Fibroblast of lung (primary cell): ENCODE measurements at regions not wholly inside any gene's neighbourhood (a gene's known extent, or its start where the extent isn't known, plus 50 kb on each side); places are given as distances from the start of the nearest gene placed in this dataset.

Experiments
- DNase-seq, 2 donors: peaks; one replicate each; pipeline versions ENCODE4 v3.0.0 to v3.0.0-alpha.2; 2010; ENCODE audit warnings: low read depth in 2 of 2
- H2AFZ ChIP-seq: 2 replicates; pipeline ENCODE4 v1.5.1; 2012; ENCODE audit warnings: low read length, control low read depth, inconsistent platforms
- H3K27ac ChIP-seq: 2 replicates; pipeline ENCODE4 v1.5.1; 2011; ENCODE audit warnings: low read length, control low read depth; ENCODE audit not compliant: insufficient read depth
- H3K27me3 ChIP-seq: 2 replicates; pipeline ENCODE4 v1.5.1; 2011; ENCODE audit warnings: mild to moderate bottlenecking, low read length; ENCODE audit not compliant: control insufficient read depth, insufficient read depth
- H3K36me3 ChIP-seq: 2 replicates; pipeline ENCODE4 v1.5.1; 2011; ENCODE audit warnings: low read length; ENCODE audit not compliant: control insufficient read depth, insufficient read depth
- H3K4me1 ChIP-seq: 2 replicates; pipeline ENCODE4 v1.5.1; 2011; ENCODE audit warnings: low read length; ENCODE audit not compliant: control insufficient read depth, insufficient read depth; ENCODE audit errors: extremely low read depth
- H3K4me2 ChIP-seq: 2 replicates; pipeline ENCODE4 v1.5.1; 2011; ENCODE audit warnings: low read length, control low read depth; ENCODE audit not compliant: insufficient read depth; ENCODE audit errors: extremely low read depth
- H3K4me3 ChIP-seq, 4 experiments: fragments of 200-600 bp in 1 of 4; sonication (generic) in 1 of 4; replicated peaks in 1 of 4; 2 replicates each; pipeline ENCODE4 v1.5.1; 2011 to 2016; ENCODE audit warnings: low read length in 4 of 4, low read depth in 3 of 4, mild to moderate bottlenecking in 3 of 4, control low read depth in 2 of 4, inconsistent platforms in 1 of 4, mixed read lengths in 1 of 4; ENCODE audit not compliant: insufficient read depth in 1 of 4; ENCODE audit errors: control extremely low read depth in 1 of 4
- H3K79me2 ChIP-seq: 2 replicates; pipeline ENCODE4 v1.5.1; 2012; ENCODE audit warnings: mild to moderate bottlenecking, low read length, inconsistent platforms; ENCODE audit not compliant: control insufficient read depth, insufficient read depth
- H3K9ac ChIP-seq: 2 replicates; pipeline ENCODE4 v1.5.1; 2011; ENCODE audit warnings: mild to moderate bottlenecking, low read length, control low read depth; ENCODE audit not compliant: insufficient read depth
- H3K9me3 ChIP-seq: 2 replicates; pipeline ENCODE4 v1.5.1; 2012; ENCODE audit warnings: low read depth, low read length; ENCODE audit not compliant: control insufficient read depth, insufficient read depth
- H4K20me1 ChIP-seq: 2 replicates; pipeline ENCODE4 v1.5.1; 2011; ENCODE audit warnings: low read length; ENCODE audit not compliant: control insufficient read depth, insufficient read depth; ENCODE audit errors: extremely low read depth
- CTCF ChIP-seq, 2 donors: IDR thresholded peaks in 1 of 2; conservative IDR thresholded peaks in 1 of 2; 1 replicate in 1 of 2; 2 replicates in 1 of 2; pipeline ENCODE4 v1.5.1; 2011 to 2012; ENCODE audit warnings: low read length in 2 of 2, control low read depth in 1 of 2, inconsistent platforms in 1 of 2, low read depth in 1 of 2, mild to moderate bottlenecking in 1 of 2
- EZH2 ChIP-seq: IDR thresholded peaks from 2 replicates; pipeline ENCODE4 v1.5.1; 2012; ENCODE audit warnings: low read length, control low read depth, mild to moderate bottlenecking; ENCODE audit errors: missing control alignments

- no peak overlapping the region for H3K4me2 ChIP-seq
- no peak for DNase-seq
- H2AFZ ChIP-seq: no peak overlapping the region
- H3K27ac ChIP-seq: no peak overlapping the region
- no peaks in the 10 kb centered on the region for H3K9me3 ChIP-seq
- no peak overlapping the region for H3K9ac ChIP-seq
- H3K4me1 ChIP-seq: no peaks in the 10 kb centered on the region
- no peaks in the 10 kb centered on the region for H3K79me2 ChIP-seq
- no peak overlapping the region for H3K4me3 ChIP-seq
- TF ChIP-seq CTCF (conservative IDR thresholded peaks at IDR 0.05 in 1 of 2, IDR thresholded peaks at IDR 0.05 in 1 of 2; ENCODE audit: low read depth in 1 of 2, low read length in 2 of 2): no peak
- TF ChIP-seq EZH2: no peak
- no peaks in the 10 kb centered on the region for H3K36me3 ChIP-seq
- no peaks in the 10 kb centered on the region for H3K27me3 ChIP-seq
- no peaks in the 10 kb centered on the region for H4K20me1 ChIP-seq
Measured at GRCh38 chr11:56883371-56883987, 105.2 kb upstream of the OR5AK2 start.

- no peak overlapping the region for H2AFZ ChIP-seq
- DNase-seq: peak in 1 of 2 donors; percentile 45
- no peaks in the 10 kb centered on the region for H3K36me3 ChIP-seq
- H3K9me3 ChIP-seq: no peaks in the 10 kb centered on the region
- no peaks in the 10 kb centered on the region for H3K27me3 ChIP-seq
- H3K4me2 ChIP-seq: no peak overlapping the region
- H3K4me3 ChIP-seq: no peak overlapping the region
- TF ChIP-seq CTCF (conservative IDR thresholded peaks at IDR 0.05 in 1 of 2, IDR thresholded peaks at IDR 0.05 in 1 of 2; ENCODE audit: low read depth in 1 of 2, low read length in 2 of 2) (no peak), EZH2 (no peak)
- no peaks in the 10 kb centered on the region for H3K4me1 ChIP-seq
- H3K79me2 ChIP-seq: no peaks in the 10 kb centered on the region
- H4K20me1 ChIP-seq: no peaks in the 10 kb centered on the region
- no peak overlapping the region for H3K27ac ChIP-seq
- H3K9ac ChIP-seq: no peak overlapping the region
Measured at GRCh38 chr11:56876621-56877275, 112.0 kb upstream of the OR5AK2 start.

- no peaks in the 10 kb centered on the region for H4K20me1 ChIP-seq
- H3K9ac ChIP-seq: no peak overlapping the region
- no peak for TF ChIP-seq EZH2
- TF ChIP-seq CTCF (conservative IDR thresholded peaks at IDR 0.05 in 1 of 2, IDR thresholded peaks at IDR 0.05 in 1 of 2; ENCODE audit: low read depth in 1 of 2, low read length in 2 of 2): no peak
- H3K27me3 ChIP-seq: no peaks in the 10 kb centered on the region
- no peak overlapping the region for H3K27ac ChIP-seq
- H3K79me2 ChIP-seq: no peaks in the 10 kb centered on the region
- H3K4me1 ChIP-seq: no peaks in the 10 kb centered on the region
- no peak for DNase-seq
- no peaks in the 10 kb centered on the region for H3K36me3 ChIP-seq
- H3K4me3 ChIP-seq: no peak overlapping the region
- H2AFZ ChIP-seq: no peak overlapping the region
- H3K4me2 ChIP-seq: no peak overlapping the region
- H3K9me3 ChIP-seq: no peaks in the 10 kb centered on the region
Measured at GRCh38 chr11:56855217-56855616, 106.7 kb upstream of the OR9G4 start.
